ENCODE measurements at regions not wholly inside any gene's neighbourhood (a gene's known extent, or its start where the extent isn't known, plus 50 kb on each side); places are given as distances from the start of the nearest gene placed in this dataset.

GRCh38 chr4:177555007-177555574 lies 112.9 kb upstream of the AGA start:
- TF ChIP-seq, protein P1, sequence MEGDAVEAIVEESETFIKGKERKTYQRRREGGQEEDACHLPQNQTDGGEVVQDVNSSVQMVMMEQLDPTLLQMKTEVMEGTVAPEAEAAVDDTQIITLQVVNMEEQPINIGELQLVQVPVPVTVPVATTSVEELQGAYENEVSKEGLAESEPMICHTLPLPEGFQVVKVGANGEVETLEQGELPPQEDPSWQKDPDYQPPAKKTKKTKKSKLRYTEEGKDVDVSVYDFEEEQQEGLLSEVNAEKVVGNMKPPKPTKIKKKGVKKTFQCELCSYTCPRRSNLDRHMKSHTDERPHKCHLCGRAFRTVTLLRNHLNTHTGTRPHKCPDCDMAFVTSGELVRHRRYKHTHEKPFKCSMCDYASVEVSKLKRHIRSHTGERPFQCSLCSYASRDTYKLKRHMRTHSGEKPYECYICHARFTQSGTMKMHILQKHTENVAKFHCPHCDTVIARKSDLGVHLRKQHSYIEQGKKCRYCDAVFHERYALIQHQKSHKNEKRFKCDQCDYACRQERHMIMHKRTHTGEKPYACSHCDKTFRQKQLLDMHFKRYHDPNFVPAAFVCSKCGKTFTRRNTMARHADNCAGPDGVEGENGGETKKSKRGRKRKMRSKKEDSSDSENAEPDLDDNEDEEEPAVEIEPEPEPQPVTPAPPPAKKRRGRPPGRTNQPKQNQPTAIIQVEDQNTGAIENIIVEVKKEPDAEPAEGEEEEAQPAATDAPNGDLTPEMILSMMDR (IDR thresholded peaks at IDR 0.05 in 4 of 5, conservative IDR thresholded peaks at IDR 0.05 in 1 of 5): peak in 1 of 5 experiments; percentile 18
- no peak for TF ChIP-seq POLR2A (IDR thresholded peaks at IDR 0.05)

All from gastrocnemius medialis (tissue), 4 donors.